ENCODE measurements at regions not wholly inside any gene's neighbourhood (a gene's known extent, or its start where the extent isn't known, plus 50 kb on each side); places are given as distances from the start of the nearest gene placed in this dataset.

GRCh38 chr5:68534956-68535520, 319.5 kb downstream of the PIK3R1 start:
- TF ChIP-seq POLR2A (IDR thresholded peaks at IDR 0.05; ENCODE audit: low read length) (no peak), GATA1 (IDR thresholded peaks at IDR 0.05; ENCODE audit: low read depth, low read length) (no peak)
